IMR-90 (cell line): ENCODE measurements at regions not wholly inside any gene's neighbourhood (a gene's known extent, or its start where the extent isn't known, plus 50 kb on each side); places are given as distances from the start of the nearest gene placed in this dataset.

Experiments used
- ATAC-seq: fragments of 200-7000 bp; cut with Tn5 transposase; 2 replicates; pipeline ENCODE4 v1.9.1; 2020; ENCODE audit warnings: low read depth, mild to moderate bottlenecking, moderate library complexity
- BruUV-seq: library from RNA; stranded (reverse); fragments of 400-500 nt; replicated peaks from 2 replicates; lab custom pipeline; 2021; lab: Mats Ljungman, UMichigan
- CTCF ChIA-PET: fragments of 300-600 bp; formaldehyde crosslinking; extraction: SDS; loops from one replicate; lab custom pipeline; 2021; ENCODE audit warnings: antibody characterized with exemption; lab: Yijun Ruan, JAX
- POLR2A ChIA-PET: fragments of 300-600 bp; sonication (Branson Sonifier 250); formaldehyde crosslinking; loops from one replicate; lab custom pipeline; 2022; ENCODE audit warnings: antibody characterized with exemption; ENCODE audit not compliant: unreplicated experiment; lab: Charles Lee
- DNase-seq: peaks from one replicate; pipeline ENCODE4 v3.0.0; 2013
- H2AFZ ChIP-seq: replicated peaks from 2 replicates; pipeline ENCODE3; 2013; ENCODE audit warnings: low read length, mild to moderate bottlenecking; ENCODE audit not compliant: poor library complexity
- H2AK5ac ChIP-seq: 2 replicates; pipeline ENCODE4 v1.6.1; 2013; ENCODE audit warnings: low read depth, low read length, inconsistent platforms
- H2AK9ac ChIP-seq: replicated peaks from 2 replicates; pipeline ENCODE3; 2013; ENCODE audit warnings: mild to moderate bottlenecking, low read depth, low read length, moderate library complexity; ENCODE audit not compliant: poor library complexity
- H2BK120ac ChIP-seq: 2 replicates; pipeline ENCODE4 v1.6.1; 2013; ENCODE audit warnings: low read depth, low read length, inconsistent platforms
- H2BK15ac ChIP-seq: 3 replicates; pipeline ENCODE4 v1.6.1; 2013; ENCODE audit warnings: low read depth, low read length, inconsistent platforms
- H2BK20ac ChIP-seq: 2 replicates; pipeline ENCODE4 v1.6.1; 2013; ENCODE audit warnings: low read depth, mild to moderate bottlenecking, inconsistent platforms, low read length, moderate library complexity
- H2BK5ac ChIP-seq: 2 replicates; pipeline ENCODE4 v1.6.1; 2013; ENCODE audit warnings: mild to moderate bottlenecking, low read depth, low read length, inconsistent platforms; ENCODE audit not compliant: poor library complexity, severe bottlenecking
- H3K14ac ChIP-seq: replicated peaks from 2 replicates; pipeline ENCODE4 v1.6.1; 2013; ENCODE audit warnings: low read depth, low read length, inconsistent platforms
- H3K18ac ChIP-seq: 2 replicates; pipeline ENCODE4 v1.6.1; 2013; ENCODE audit warnings: low read depth, low read length, control low read depth
- H3K23ac ChIP-seq: 2 replicates; pipeline ENCODE4 v1.6.1; 2013; ENCODE audit warnings: low read depth, low read length, inconsistent platforms
- H3K27ac ChIP-seq: 2 replicates; pipeline ENCODE4 v1.5.1; 2013; ENCODE audit warnings: mild to moderate bottlenecking, control low read depth, low read length; ENCODE audit not compliant: insufficient read depth
- H3K27me3 ChIP-seq: 2 replicates; pipeline ENCODE4 v1.6.1; 2013; ENCODE audit warnings: low read length; ENCODE audit not compliant: control insufficient read depth, insufficient read depth
- H3K36me3 ChIP-seq: 2 replicates; pipeline ENCODE4 v1.6.1; 2013; ENCODE audit warnings: low read length, mixed read lengths; ENCODE audit not compliant: control insufficient read depth, insufficient read depth
- H3K4ac ChIP-seq: 2 replicates; pipeline ENCODE4 v1.6.1; 2013; ENCODE audit warnings: low read depth, low read length, inconsistent platforms
- H3K4me1 ChIP-seq: 2 replicates; pipeline ENCODE4 v1.6.1; 2013; ENCODE audit warnings: low read length, mixed read lengths; ENCODE audit not compliant: control insufficient read depth, insufficient read depth
- H3K4me2 ChIP-seq: 2 replicates; pipeline ENCODE4 v1.6.1; 2013; ENCODE audit warnings: low read depth, mild to moderate bottlenecking, control low read depth, low read length, moderate library complexity
- H3K4me3 ChIP-seq: 2 replicates; pipeline ENCODE4 v1.5.1; 2013; ENCODE audit warnings: low read depth, mild to moderate bottlenecking, control low read depth, low read length, moderate library complexity; ENCODE audit not compliant: insufficient read depth
- H3K56ac ChIP-seq: 2 replicates; pipeline ENCODE4 v1.6.1; 2013; ENCODE audit warnings: low read length, inconsistent platforms; ENCODE audit not compliant: insufficient read depth; ENCODE audit errors: extremely low read depth
- H3K79me1 ChIP-seq, 2 experiments: 2 replicates each; pipeline ENCODE4 v1.6.1; 2013; ENCODE audit warnings: low read length in 2 of 2, inconsistent platforms in 1 of 2, low read depth in 1 of 2
- H3K9ac ChIP-seq: 2 replicates; pipeline ENCODE4 v1.6.1; 2013; ENCODE audit warnings: low read depth, low read length, control low read depth
- H3K9me1 ChIP-seq: 2 replicates; pipeline ENCODE4 v1.6.1; 2013; ENCODE audit warnings: low read length, inconsistent platforms; ENCODE audit not compliant: insufficient read depth
- H3K9me3 ChIP-seq: 2 replicates; pipeline ENCODE4 v1.6.1; 2013; ENCODE audit warnings: low read length; ENCODE audit not compliant: control insufficient read depth, insufficient read depth
- H4K20me1 ChIP-seq: 2 replicates; pipeline ENCODE4 v1.6.1; 2013; ENCODE audit warnings: low read length, inconsistent platforms; ENCODE audit not compliant: insufficient read depth
- H4K5ac ChIP-seq: 2 replicates; pipeline ENCODE4 v1.6.1; 2013; ENCODE audit warnings: mild to moderate bottlenecking, low read depth, low read length, control low read depth
- H4K8ac ChIP-seq, 2 experiments: 2 replicates each; pipeline ENCODE4 v1.6.1; 2013; ENCODE audit warnings: low read depth in 2 of 2, low read length in 2 of 2, control low read depth in 1 of 2, inconsistent platforms in 1 of 2
- H4K91ac ChIP-seq: 2 replicates; pipeline ENCODE4 v1.6.1; 2013; ENCODE audit warnings: low read depth, low read length, inconsistent platforms; ENCODE audit not compliant: insufficient read depth
- BHLHE40 ChIP-seq: fragments of 150-350 bp; IDR thresholded peaks from 2 replicates; pipeline ENCODE4 v1.6.1; 2016; ENCODE audit warnings: mild to moderate bottlenecking, low read depth, low read length
- CEBPB ChIP-seq: IDR thresholded peaks from 2 replicates; pipeline ENCODE4 v1.6.1; 2012; ENCODE audit warnings: low read depth, low read length, improper control_type of control experiment
- CHD1 ChIP-seq: IDR thresholded peaks from 2 replicates; pipeline ENCODE4 v1.6.1; 2012; ENCODE audit warnings: low read depth, low read length, improper control_type of control experiment
- ELK1 ChIP-seq: fragments of 150-350 bp; IDR thresholded peaks from 2 replicates; pipeline ENCODE4 v1.6.1; 2016; ENCODE audit warnings: low read depth, mild to moderate bottlenecking, low read length, moderate library complexity, borderline replicate concordance
- FOS ChIP-seq: fragments of 150-350 bp; IDR thresholded peaks from 2 replicates; pipeline ENCODE4 v1.6.1; 2016; ENCODE audit warnings: low read depth, low read length
- MAFK ChIP-seq: IDR thresholded peaks from 2 replicates; pipeline ENCODE4 v1.6.1; 2012; ENCODE audit warnings: low read depth, low read length, improper control_type of control experiment
- MAZ ChIP-seq: IDR thresholded peaks from 2 replicates; pipeline ENCODE4 v1.6.1; 2012; ENCODE audit warnings: low read depth, mild to moderate bottlenecking, low read length, improper control_type of control experiment, moderate library complexity, borderline replicate concordance
- MXI1 ChIP-seq: IDR thresholded peaks from 2 replicates; pipeline ENCODE4 v1.6.1; 2012; ENCODE audit warnings: low read depth, mild to moderate bottlenecking, low read length, moderate library complexity, borderline replicate concordance
- NFE2L2 ChIP-seq: fragments of 150-350 bp; IDR thresholded peaks from 2 replicates; pipeline ENCODE4 v1.6.1; 2016; ENCODE audit warnings: low read depth, mild to moderate bottlenecking, low read length
- POLR2A ChIP-seq: IDR thresholded peaks from 2 replicates; pipeline ENCODE4 v1.6.1; 2012; ENCODE audit warnings: mild to moderate bottlenecking, low read depth, low read length
- RAD21 ChIP-seq: IDR thresholded peaks from 2 replicates; pipeline ENCODE4 v1.6.1; 2012; ENCODE audit warnings: low read length, improper control_type of control experiment
- RCOR1 ChIP-seq: IDR thresholded peaks from 2 replicates; pipeline ENCODE4 v1.6.1; 2012; ENCODE audit warnings: mild to moderate bottlenecking, low read length, improper control_type of control experiment; ENCODE audit not compliant: insufficient replicate concordance
- RFX5 ChIP-seq: IDR thresholded peaks from 2 replicates; pipeline ENCODE4 v1.8.0; 2012; ENCODE audit warnings: low read depth, mild to moderate bottlenecking, low read length, moderate library complexity
- SMC3 ChIP-seq: fragments of 150-350 bp; IDR thresholded peaks from 2 replicates; pipeline ENCODE4 v1.6.1; 2016; ENCODE audit warnings: low read depth, mild to moderate bottlenecking, antibody characterized with exemption, low read length, moderate library complexity
- USF2 ChIP-seq: fragments of 150-350 bp; IDR thresholded peaks from 2 replicates; pipeline ENCODE4 v1.6.1; 2017; ENCODE audit warnings: mild to moderate bottlenecking, antibody characterized with exemption, low read length, low read depth
- WGBS, 2 experiments: methylation state at CpG; one replicate each; pipeline versions ENCODE4 v1.1.5 to v1.1.7; 2013; ENCODE audit warnings: missing lambda C conversion rate in 2 of 2; ENCODE audit not compliant: insufficient read length in 1 of 2; ENCODE audit errors: extremely low coverage in 2 of 2; 5-methylcytosine and 5-hydroxymethylcytosine counted together
- dilution Hi-C: fragments of 300-500 bp; cut with HindIII; formaldehyde crosslinking; loops from one replicate; pipeline ENCODE4 v1.14.3; 2018; ENCODE audit warnings: low sequenced_read_pairs; ENCODE audit not compliant: unreplicated experiment
- in situ Hi-C: fragments of 300-500 bp; cut with MboI; formaldehyde crosslinking; loops from 3 replicates; pipeline ENCODE4 v1.14.3; 2019; ENCODE audit warnings: low sequenced_read_pairs, inconsistent platforms, mixed read lengths
- intact Hi-C: fragments of 100-400 bp; cut with micrococcal nuclease; formaldehyde crosslinking; loops from 2 replicates; pipeline ENCODE4 v1.10.0; 2022
- TF ChIP-seq, protein P1 (sequence below): conservative IDR thresholded peaks from 2 replicates; pipeline ENCODE4 v1.5.1; 2012; ENCODE audit warnings: mild to moderate bottlenecking, low read depth, low read length, improper control_type of control experiment

DNA sequence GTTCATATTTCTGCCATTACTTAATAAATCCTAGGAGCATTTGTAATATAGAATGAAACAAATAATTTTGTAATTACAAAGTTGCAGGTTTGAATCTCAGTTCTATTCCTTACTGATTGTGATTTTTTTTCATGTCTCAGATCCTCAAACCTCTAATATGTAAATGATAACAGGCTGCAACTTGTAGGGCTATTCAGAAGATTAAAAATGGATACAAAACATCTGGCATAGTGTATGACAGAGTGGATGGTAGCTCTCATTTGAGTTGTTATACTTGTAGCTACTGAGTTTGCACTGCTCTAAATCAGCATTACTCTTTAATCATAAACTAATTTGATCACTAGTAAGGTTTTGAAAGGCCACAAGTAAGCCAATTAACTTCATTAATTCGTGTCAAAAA, 406.3 kb upstream of the MGAT4C start:
- no TSS peak for BruUV-seq
- no peak for ATAC-seq
- Histone ChIP-seq H2AK9ac (no peak overlapping the region), H4K20me1 (no peaks in the 10 kb centered on the region), H3K9ac (no peak overlapping the region), H4K91ac (no peak overlapping the region), H3K4me3 (no peak overlapping the region), H3K27me3 (no peaks in the 10 kb centered on the region), H4K8ac (no peak overlapping the region), H2AFZ (no peak overlapping the region), H3K4ac (no peak overlapping the region), H2BK20ac (no peak overlapping the region), H3K4me1 (no peaks in the 10 kb centered on the region), H3K23ac (no peak overlapping the region), H3K36me3 (no peaks in the 10 kb centered on the region), H3K18ac (no peak overlapping the region), H2BK15ac (no peak overlapping the region), H3K27ac (no peak overlapping the region), H3K9me3 (no peaks in the 10 kb centered on the region), H4K5ac (no peak overlapping the region), H2BK5ac (no peak overlapping the region), H3K4me2 (no peak overlapping the region), H3K9me1 (peaks cover 2% of the 10 kb centered on the region; the same call in 1 of the 2 replicates), H3K56ac (no peak overlapping the region), H3K79me1 (no peaks in the 10 kb centered on the region), H2BK120ac (no peak overlapping the region), H2AK5ac (no peak overlapping the region), H3K14ac (no peak overlapping the region)
- no peak for DNase-seq
- POLR2A ChIA-PET, result no interaction called here
- dilution Hi-C loops (no loop called here), intact Hi-C loops (no loop called here), in situ Hi-C loops (no loop called here)
- WGBS, 2 experiments, result no CpG with 5 or more reads among the region's 1 CpG
- no peak for TF ChIP-seq ELK1
- TF ChIP-seq, protein P1, sequence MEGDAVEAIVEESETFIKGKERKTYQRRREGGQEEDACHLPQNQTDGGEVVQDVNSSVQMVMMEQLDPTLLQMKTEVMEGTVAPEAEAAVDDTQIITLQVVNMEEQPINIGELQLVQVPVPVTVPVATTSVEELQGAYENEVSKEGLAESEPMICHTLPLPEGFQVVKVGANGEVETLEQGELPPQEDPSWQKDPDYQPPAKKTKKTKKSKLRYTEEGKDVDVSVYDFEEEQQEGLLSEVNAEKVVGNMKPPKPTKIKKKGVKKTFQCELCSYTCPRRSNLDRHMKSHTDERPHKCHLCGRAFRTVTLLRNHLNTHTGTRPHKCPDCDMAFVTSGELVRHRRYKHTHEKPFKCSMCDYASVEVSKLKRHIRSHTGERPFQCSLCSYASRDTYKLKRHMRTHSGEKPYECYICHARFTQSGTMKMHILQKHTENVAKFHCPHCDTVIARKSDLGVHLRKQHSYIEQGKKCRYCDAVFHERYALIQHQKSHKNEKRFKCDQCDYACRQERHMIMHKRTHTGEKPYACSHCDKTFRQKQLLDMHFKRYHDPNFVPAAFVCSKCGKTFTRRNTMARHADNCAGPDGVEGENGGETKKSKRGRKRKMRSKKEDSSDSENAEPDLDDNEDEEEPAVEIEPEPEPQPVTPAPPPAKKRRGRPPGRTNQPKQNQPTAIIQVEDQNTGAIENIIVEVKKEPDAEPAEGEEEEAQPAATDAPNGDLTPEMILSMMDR, result no peak
- TF ChIP-seq BHLHE40, result no peak
- no peak for TF ChIP-seq FOS
- TF ChIP-seq RFX5, result no peak
- TF ChIP-seq NFE2L2, result no peak
- no peak for TF ChIP-seq MXI1
- TF ChIP-seq USF2, result no peak
- no peak for TF ChIP-seq MAFK
- TF ChIP-seq CHD1, result no peak
- no peak for TF ChIP-seq MAZ
- no peak for TF ChIP-seq RCOR1
- no peak for TF ChIP-seq RAD21
- no peak for TF ChIP-seq CEBPB
- TF ChIP-seq POLR2A, result no peak
- no peak for TF ChIP-seq SMC3
- CTCF ChIA-PET, result no interaction called here
